HepG2 (cell line): ENCODE measurements at regions not wholly inside any gene's neighbourhood (a gene's known extent, or its start where the extent isn't known, plus 50 kb on each side); places are given as distances from the start of the nearest gene placed in this dataset.

Source experiments
- ATAC-seq: fragments of 200-7000 bp; cut with Tn5 transposase; 3 replicates; pipeline ENCODE4 v1.9.1; 2020; ENCODE audit warnings: mild to moderate bottlenecking, moderate library complexity
- BruUV-seq: library from RNA; stranded (reverse); fragments of 400-500 nt; replicated peaks from 2 replicates; lab custom pipeline; 2021; lab: Mats Ljungman, UMichigan
- CTCF ChIA-PET: fragments of 300-600 bp; formaldehyde crosslinking; extraction: SDS; loops from one replicate; lab custom pipeline; 2021; ENCODE audit warnings: low total read pairs, inconsistent platforms, low intra/inter-chr PET ratio; lab: Yijun Ruan, JAX
- POLR2A ChIA-PET: fragments of 350-600 bp; sonication (Branson Sonifier 250); formaldehyde crosslinking; loops from one replicate; lab custom pipeline; 2020; ENCODE audit warnings: antibody characterized with exemption, inconsistent platforms; lab: Yijun Ruan, JAX
- DNase-seq: peaks from one replicate; pipeline ENCODE4 v3.0.0-alpha.2; 2015; ENCODE audit warnings: low spot score
- FAIRE-seq: peaks from 3 replicates; lab custom pipeline; 2011; peaks lifted over from hg19 to GRCh38; lab: Jason Lieb, UNC
- H2AFZ ChIP-seq: one replicate; pipeline ENCODE4 v1.6.1; 2011; ENCODE audit warnings: low read length, inconsistent platforms
- H3K27ac ChIP-seq: fragments of 300-600 bp; 3 replicates; pipeline ENCODE4 v1.8.0; 2011; ENCODE audit warnings: mixed run types, mild to moderate bottlenecking, mixed read lengths, low read length, inconsistent platforms; ENCODE audit not compliant: insufficient read depth; ENCODE audit errors: extremely low read length
- H3K27me3 ChIP-seq, 2 experiments: fragments of 200-600 bp in 1 of 2; 2 replicates in 1 of 2; 3 replicates in 1 of 2; pipeline versions ENCODE4 v1.6.0 to v1.8.0; 2011; ENCODE audit warnings: low read length in 2 of 2, mild to moderate bottlenecking in 2 of 2, moderate library complexity in 2 of 2, inconsistent platforms in 1 of 2; ENCODE audit not compliant: insufficient read depth in 2 of 2, control insufficient read depth in 1 of 2
- H3K36me3 ChIP-seq, 2 experiments: fragments of 200-600 bp in 1 of 2; replicated peaks in 1 of 2; 2 replicates in 1 of 2; 3 replicates in 1 of 2; pipeline versions ENCODE4 v1.5.1 to v1.8.0; 2011; ENCODE audit warnings: low read length in 2 of 2, inconsistent platforms in 1 of 2; ENCODE audit not compliant: insufficient read depth in 2 of 2, control insufficient read depth in 1 of 2
- H3K4me1 ChIP-seq: 2 replicates; pipeline ENCODE4 v1.5.1; 2012; ENCODE audit warnings: low read length, inconsistent platforms; ENCODE audit not compliant: insufficient read depth
- H3K4me2 ChIP-seq: 2 replicates; pipeline ENCODE4 v1.6.0; 2011; ENCODE audit warnings: low read depth, low read length, inconsistent platforms
- H3K4me3 ChIP-seq, 3 experiments: fragments of 200-600 bp in 1 of 3; sonication (generic), shearing (Covaris generic) in 1 of 3; replicated peaks in 1 of 3; 2 replicates each; pipeline ENCODE4 v1.5.1; 2011 to 2016; ENCODE audit warnings: low read length in 3 of 3, inconsistent platforms in 2 of 3, low read depth in 2 of 3, mild to moderate bottlenecking in 2 of 3, control low read depth in 1 of 3, mixed read lengths in 1 of 3; ENCODE audit not compliant: insufficient read depth in 1 of 3
- H3K79me2 ChIP-seq: one replicate; pipeline ENCODE4 v1.6.1; 2011; ENCODE audit warnings: low read length, inconsistent platforms; ENCODE audit not compliant: insufficient read depth
- H3K9ac ChIP-seq: 2 replicates; pipeline ENCODE4 v1.6.0; 2011; ENCODE audit warnings: mild to moderate bottlenecking, low read depth, low read length, inconsistent platforms; ENCODE audit not compliant: insufficient read depth
- H3K9me3 ChIP-seq: 2 replicates; pipeline ENCODE4 v1.5.1; 2012; ENCODE audit warnings: mild to moderate bottlenecking, low read length
- H4K20me1 ChIP-seq: 2 replicates; pipeline ENCODE4 v1.6.0; 2011; ENCODE audit warnings: inconsistent platforms, mild to moderate bottlenecking, low read length, moderate library complexity; ENCODE audit not compliant: insufficient read depth
- ERF ChIP-seq: IDR thresholded peaks from 2 replicates; pipeline ENCODE4 v1.6.1; 2018; ENCODE audit warnings: missing biosample characterization, missing genetic modification reagents
- GLI4 ChIP-seq: sonication (generic); formaldehyde crosslinking; IDR thresholded peaks from 2 replicates; pipeline ENCODE4 v1.5.1; 2020; ENCODE audit warnings: missing genetic modification reagents, mild to moderate bottlenecking, moderate library complexity, borderline replicate concordance
- HMGXB3 ChIP-seq: sonication (generic); formaldehyde crosslinking; IDR thresholded peaks from 2 replicates; pipeline ENCODE4 v1.4.0; 2020; ENCODE audit warnings: missing genetic modification reagents, borderline replicate concordance
- SMAD1 ChIP-seq: sonication (generic); formaldehyde crosslinking; IDR thresholded peaks from 2 replicates; pipeline ENCODE4 v1.4.0; 2020; ENCODE audit warnings: missing genetic modification reagents, low read depth, mild to moderate bottlenecking, borderline replicate concordance
- SNAI1 ChIP-seq: sonication (generic); formaldehyde crosslinking; IDR thresholded peaks from 2 replicates; pipeline ENCODE4 v1.5.0; 2020; ENCODE audit warnings: mild to moderate bottlenecking, missing genetic modification reagents, borderline replicate concordance
- ZBTB33 ChIP-seq: sonication (generic); formaldehyde crosslinking; IDR thresholded peaks from 2 replicates; pipeline ENCODE4 v1.4.0; 2020; ENCODE audit warnings: missing genetic modification reagents
- ZNF30 ChIP-seq: sonication (generic); formaldehyde crosslinking; IDR thresholded peaks from 2 replicates; pipeline ENCODE4 v1.5.0; 2020; ENCODE audit warnings: mild to moderate bottlenecking, missing genetic modification reagents
- ZNF337 ChIP-seq: sonication (generic); formaldehyde crosslinking; IDR thresholded peaks from 2 replicates; pipeline ENCODE4 v1.5.1; 2020; ENCODE audit warnings: missing genetic modification reagents, low read depth, mild to moderate bottlenecking, borderline replicate concordance
- ZNF614 ChIP-seq: IDR thresholded peaks from 2 replicates; pipeline ENCODE4 v1.6.1; 2018; ENCODE audit warnings: missing biosample characterization, missing genetic modification reagents, inconsistent platforms, borderline replicate concordance
- ZNF780A ChIP-seq: sonication (generic); formaldehyde crosslinking; IDR thresholded peaks from 2 replicates; pipeline ENCODE4 v1.8.0; 2022; ENCODE audit warnings: mild to moderate bottlenecking, missing genetic modification reagents, moderate library complexity
- ZNF792 ChIP-seq: IDR thresholded peaks from 2 replicates; pipeline ENCODE4 v1.6.1; 2016
- WGBS: methylation state at CpG from one replicate; pipeline ENCODE4 v1.1.6; 2017; ENCODE audit warnings: low lambda C conversion rate; 5-methylcytosine and 5-hydroxymethylcytosine counted together
- in situ Hi-C: cut with HindIII; loops from 2 replicates; pipeline ENCODE4 v1.10.0; 2017; ENCODE audit warnings: low pct_unique_long_range_greater_than_20kb; ENCODE audit not compliant: extremely low pct_ligation_motif_present
- intact Hi-C: fragments of 100-400 bp; cut with micrococcal nuclease; formaldehyde crosslinking; loops from one replicate; pipeline ENCODE4 v1.10.0; 2022; ENCODE audit not compliant: unreplicated experiment
- TF ChIP-seq, protein P1 (sequence below): sonication (generic); formaldehyde crosslinking; IDR thresholded peaks from 2 replicates; pipeline ENCODE4 v1.4.0; 2020; ENCODE audit warnings: missing genetic modification reagents, mild to moderate bottlenecking, borderline replicate concordance
- TF ChIP-seq, protein P2 (sequence below): sonication (generic); formaldehyde crosslinking; IDR thresholded peaks from 2 replicates; pipeline ENCODE4 v1.8.1; 2023; ENCODE audit warnings: mild to moderate bottlenecking, moderate library complexity, missing genetic modification reagents

GRCh38 chr12:131209082-131210070 is 255.7 kb downstream of the ADGRD1 start:
- no peaks in the 10 kb centered on the region for H3K9me3 ChIP-seq
- no peak overlapping the region for H3K4me2 ChIP-seq
- peaks cover 4 to 52% of the 10 kb centered on the region in 2 experiments; a peak in 3 of 5 replicates for H3K27me3 ChIP-seq
- no peak for DNase-seq
- intact Hi-C loops (no loop called here), in situ Hi-C loops (no loop called here)
- no peaks in the 10 kb centered on the region for H3K4me1 ChIP-seq
- no peak overlapping the region for H3K4me3 ChIP-seq
- BruUV-seq: no TSS peak
- no peak overlapping the region for H2AFZ ChIP-seq
- ChIA-PET CTCF (no interaction called here), POLR2A (no interaction called here)
- no peaks in the 10 kb centered on the region for H4K20me1 ChIP-seq
- 19% methylated on average over 11 of the region's 21 CpGs for WGBS
- no peak overlapping the region for H3K27ac ChIP-seq
- H3K79me2 ChIP-seq: no peaks in the 10 kb centered on the region
- no peak overlapping the region for H3K9ac ChIP-seq
- no peak for FAIRE-seq
- no peaks in the 10 kb centered on the region for H3K36me3 ChIP-seq
- ATAC-seq: no peak
- TF ChIP-seq ZNF337 (CRISPR knock-in tag) (no peak), SNAI1 (CRISPR knock-in tag) (no peak), ERF (CRISPR knock-in tag) (no peak), ZNF792 (CRISPR knock-in tag) (no peak), SMAD1 (CRISPR knock-in tag) (no peak), GLI4 (CRISPR knock-in tag) (no peak), ZNF780A (CRISPR knock-in tag) (no peak), ZNF30 (no peak), ZNF614 (CRISPR knock-in tag) (no peak), HMGXB3 (CRISPR knock-in tag) (no peak), ZBTB33 (CRISPR knock-in tag) (no peak)
- TF ChIP-seq, protein P1, sequence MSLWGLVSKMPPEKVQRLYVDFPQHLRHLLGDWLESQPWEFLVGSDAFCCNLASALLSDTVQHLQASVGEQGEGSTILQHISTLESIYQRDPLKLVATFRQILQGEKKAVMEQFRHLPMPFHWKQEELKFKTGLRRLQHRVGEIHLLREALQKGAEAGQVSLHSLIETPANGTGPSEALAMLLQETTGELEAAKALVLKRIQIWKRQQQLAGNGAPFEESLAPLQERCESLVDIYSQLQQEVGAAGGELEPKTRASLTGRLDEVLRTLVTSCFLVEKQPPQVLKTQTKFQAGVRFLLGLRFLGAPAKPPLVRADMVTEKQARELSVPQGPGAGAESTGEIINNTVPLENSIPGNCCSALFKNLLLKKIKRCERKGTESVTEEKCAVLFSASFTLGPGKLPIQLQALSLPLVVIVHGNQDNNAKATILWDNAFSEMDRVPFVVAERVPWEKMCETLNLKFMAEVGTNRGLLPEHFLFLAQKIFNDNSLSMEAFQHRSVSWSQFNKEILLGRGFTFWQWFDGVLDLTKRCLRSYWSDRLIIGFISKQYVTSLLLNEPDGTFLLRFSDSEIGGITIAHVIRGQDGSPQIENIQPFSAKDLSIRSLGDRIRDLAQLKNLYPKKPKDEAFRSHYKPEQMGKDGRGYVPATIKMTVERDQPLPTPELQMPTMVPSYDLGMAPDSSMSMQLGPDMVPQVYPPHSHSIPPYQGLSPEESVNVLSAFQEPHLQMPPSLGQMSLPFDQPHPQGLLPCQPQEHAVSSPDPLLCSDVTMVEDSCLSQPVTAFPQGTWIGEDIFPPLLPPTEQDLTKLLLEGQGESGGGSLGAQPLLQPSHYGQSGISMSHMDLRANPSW: no peak
- TF ChIP-seq, protein P2, sequence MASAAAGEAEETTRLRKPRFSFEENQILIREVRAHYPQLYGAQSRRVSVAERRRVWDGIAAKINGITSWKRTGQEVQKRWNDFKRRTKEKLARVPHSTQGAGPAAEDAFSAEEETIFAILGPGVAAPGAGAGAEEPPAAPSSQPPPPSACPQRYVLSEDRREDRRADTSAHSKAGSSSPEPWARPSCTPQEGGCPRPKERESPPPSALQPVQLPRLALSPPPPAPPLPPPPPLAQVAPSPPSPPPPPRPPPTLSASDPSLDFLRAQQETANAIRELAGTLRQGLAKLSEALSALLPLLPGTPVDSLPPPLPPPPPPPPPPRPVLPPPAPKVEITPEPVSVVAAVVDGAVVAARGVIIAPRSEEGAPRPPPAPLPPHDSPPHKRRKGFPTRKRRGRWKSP (CRISPR knock-in tag): no peak
